ENCODE measurements at regions not wholly inside any gene's neighbourhood (a gene's known extent, or its start where the extent isn't known, plus 50 kb on each side); places are given as distances from the start of the nearest gene placed in this dataset.
"Not testable (repeated sequence)": the region's sequence is repeated elsewhere in the genome, so short reads cannot be mapped to it uniquely, and the experiment has no call there.

- H3K27me3 Mint-ChIP-seq: no peaks in the 10 kb centered on the region
- ATAC-seq: no peak
- H3K4me3 Mint-ChIP-seq: no peak overlapping the region
Observed at GRCh38 chr5:119694284-119694683, 64.9 kb downstream of the FAM170A start.

GRCh38 chr5:119706049-119706448 is 76.7 kb downstream of the FAM170A start:
- DNase-seq (no peak), ATAC-seq (no peak)
- CTCF ChIA-PET: no interaction called here
- Mint-ChIP-seq H3K4me3 (no peak overlapping the region), H3K27me3 (no peaks in the 10 kb centered on the region), H3K4me1 (no peaks in the 10 kb centered on the region), H3K27ac (no peak overlapping the region), H3K9me3 (ENCODE audit: low read depth) (peaks cover 4% of the 10 kb centered on the region), H3K36me3 (no peaks in the 10 kb centered on the region)

More at GRCh38 chr5:119694284-119694683, 64.9 kb downstream of the FAM170A start:
- Mint-ChIP-seq H3K4me1 (no peaks in the 10 kb centered on the region), H3K36me3 (no peaks in the 10 kb centered on the region), H3K9me3 (ENCODE audit: low read depth) (no peaks in the 10 kb centered on the region), H3K27ac (no peak overlapping the region)
- DNase-seq: no peak
- CTCF ChIA-PET: no interaction called here

- Mint-ChIP-seq H3K4me3 (no peak overlapping the region), H3K4me1 (no peaks in the 10 kb centered on the region), H3K36me3 (no peaks in the 10 kb centered on the region), H3K27ac (no peak overlapping the region), H3K27me3 (no peaks in the 10 kb centered on the region), H3K9me3 (ENCODE audit: low read depth) (peaks cover 2% of the 10 kb centered on the region)
- CTCF ChIA-PET: no interaction called here
- ATAC-seq (no peak), DNase-seq (no peak)
Observed at GRCh38 chr5:119708076-119708790, 78.9 kb downstream of the FAM170A start.

- no peaks in the 10 kb centered on the region for H3K9me3 Mint-ChIP-seq (ENCODE audit: low read depth)
- CTCF ChIA-PET: no interaction called here
- ATAC-seq: no peak
Observed at GRCh38 chr5:119721775-119722174, 92.4 kb downstream of the FAM170A start.

GRCh38 chr5:119725291-119725690 is 95.9 kb downstream of the FAM170A start:
- CTCF ChIA-PET; H3K4me3 Mint-ChIP-seq; DNase-seq; H3K9me3 Mint-ChIP-seq (ENCODE audit: low read depth); H3K27me3 Mint-ChIP-seq; H3K36me3 Mint-ChIP-seq; ATAC-seq; H3K4me1 Mint-ChIP-seq; H3K27ac Mint-ChIP-seq: not testable (repeated sequence)

More at GRCh38 chr5:119721775-119722174, 92.4 kb downstream of the FAM170A start:
- Mint-ChIP-seq H3K4me1 (no peaks in the 10 kb centered on the region), H3K36me3 (no peaks in the 10 kb centered on the region), H3K27ac (no peak overlapping the region), H3K4me3 (no peak overlapping the region), H3K27me3 (no peaks in the 10 kb centered on the region)
- DNase-seq: no peak

GRCh38 chr5:119726544-119726943 is 97.2 kb downstream of the FAM170A start:
- Mint-ChIP-seq H3K4me1 (no peaks in the 10 kb centered on the region), H3K27ac (no peak overlapping the region), H3K27me3 (no peaks in the 10 kb centered on the region), H3K4me3 (no peak overlapping the region), H3K9me3 (ENCODE audit: low read depth) (no peaks in the 10 kb centered on the region), H3K36me3 (no peaks in the 10 kb centered on the region)
- CTCF ChIA-PET: no interaction called here
- DNase-seq: no peak
- ATAC-seq: no peak

GRCh38 chr5:119740225-119740624 is 110.9 kb downstream of the FAM170A start:
- Mint-ChIP-seq H3K27me3 (no peaks in the 10 kb centered on the region), H3K9me3 (ENCODE audit: low read depth) (no peaks in the 10 kb centered on the region), H3K4me1 (no peaks in the 10 kb centered on the region), H3K36me3 (no peaks in the 10 kb centered on the region), H3K27ac (no peak overlapping the region), H3K4me3 (no peak overlapping the region)
- no peak for DNase-seq
- CTCF ChIA-PET: no interaction called here
- ATAC-seq: no peak

- Mint-ChIP-seq H3K36me3 (no peaks in the 10 kb centered on the region), H3K4me3 (no peak overlapping the region), H3K27ac (no peak overlapping the region), H3K27me3 (no peaks in the 10 kb centered on the region), H3K9me3 (ENCODE audit: low read depth) (no peaks in the 10 kb centered on the region), H3K4me1 (no peaks in the 10 kb centered on the region)
- CTCF ChIA-PET: no interaction called here
- ATAC-seq (no peak), DNase-seq (no peak)
Observed at GRCh38 chr5:119741691-119742090, 112.3 kb downstream of the FAM170A start.

- Mint-ChIP-seq H3K27me3 (no peaks in the 10 kb centered on the region), H3K4me1 (no peaks in the 10 kb centered on the region), H3K4me3 (no peak overlapping the region), H3K36me3 (no peaks in the 10 kb centered on the region), H3K27ac (no peak overlapping the region), H3K9me3 (ENCODE audit: low read depth) (no peaks in the 10 kb centered on the region)
- DNase-seq (no peak), ATAC-seq (no peak)
- CTCF ChIA-PET: no interaction called here
Observed at GRCh38 chr5:119742311-119742710, 113.0 kb downstream of the FAM170A start.

- Mint-ChIP-seq H3K4me1 (no peaks in the 10 kb centered on the region), H3K36me3 (no peaks in the 10 kb centered on the region), H3K27ac (no peak overlapping the region), H3K4me3 (no peak overlapping the region), H3K27me3 (no peaks in the 10 kb centered on the region), H3K9me3 (ENCODE audit: low read depth) (no peaks in the 10 kb centered on the region)
- CTCF ChIA-PET: no interaction called here
- no peak for ATAC-seq
- no peak for DNase-seq
Observed at GRCh38 chr5:119743927-119744326, 114.6 kb downstream of the FAM170A start.

GRCh38 chr5:119745976-119746375 is 116.6 kb downstream of the FAM170A start:
- no peaks in the 10 kb centered on the region for H3K36me3 Mint-ChIP-seq
- H3K4me1 Mint-ChIP-seq: no peaks in the 10 kb centered on the region
- CTCF ChIA-PET: no interaction called here
- DNase-seq: no peak
- ATAC-seq: no peak
- no peak overlapping the region for H3K27ac Mint-ChIP-seq
- H3K4me3 Mint-ChIP-seq: no peak overlapping the region
- H3K9me3 Mint-ChIP-seq (ENCODE audit: low read depth): no peaks in the 10 kb centered on the region
- H3K27me3 Mint-ChIP-seq: no peaks in the 10 kb centered on the region

GRCh38 chr5:119746984-119747383 is 117.6 kb downstream of the FAM170A start:
- Mint-ChIP-seq H3K27ac (no peak overlapping the region), H3K4me3 (no peak overlapping the region), H3K36me3 (no peaks in the 10 kb centered on the region), H3K4me1 (no peaks in the 10 kb centered on the region), H3K27me3 (no peaks in the 10 kb centered on the region), H3K9me3 (ENCODE audit: low read depth) (no peaks in the 10 kb centered on the region)
- DNase-seq: no peak
- ATAC-seq: no peak
- CTCF ChIA-PET: no interaction called here

- Mint-ChIP-seq H3K4me1 (no peaks in the 10 kb centered on the region), H3K27ac (no peak overlapping the region), H3K27me3 (no peaks in the 10 kb centered on the region), H3K36me3 (no peaks in the 10 kb centered on the region), H3K9me3 (ENCODE audit: low read depth) (no peaks in the 10 kb centered on the region), H3K4me3 (no peak overlapping the region)
- DNase-seq: no peak
- CTCF ChIA-PET: interaction anchor here (1.0 kb wide), 1 partner anchor 16 kb away, joined by 3 read pairs; no protein-coding TSS in a partner anchor
- no peak for ATAC-seq
Observed at GRCh38 chr5:119750887-119751733, 121.8 kb downstream of the FAM170A start.

GRCh38 chr5:119751734-119752094 is 122.4 kb downstream of the FAM170A start:
- H3K4me3 Mint-ChIP-seq: no peak overlapping the region
- no peaks in the 10 kb centered on the region for H3K27me3 Mint-ChIP-seq

More at GRCh38 chr5:119751734-119752094, 122.4 kb downstream of the FAM170A start:
- ATAC-seq (no peak), DNase-seq (no peak)
- H3K4me1 Mint-ChIP-seq: no peaks in the 10 kb centered on the region
- no peak overlapping the region for H3K27ac Mint-ChIP-seq
- CTCF ChIA-PET: interaction anchor here (1.0 kb wide), 1 partner anchor 17 kb away, joined by 3 read pairs; no protein-coding TSS in a partner anchor
- H3K9me3 Mint-ChIP-seq (ENCODE audit: low read depth): no peaks in the 10 kb centered on the region
- H3K36me3 Mint-ChIP-seq: no peaks in the 10 kb centered on the region
